Frontal cortex (tissue), 3 donors: ENCODE measurements at regions not wholly inside any gene's neighbourhood (a gene's known extent, or its start where the extent isn't known, plus 50 kb on each side); places are given as distances from the start of the nearest gene placed in this dataset.

Experiments used
- DNase-seq, 2 donors: peaks; one replicate each; pipeline ENCODE4 v3.0.0; 2012; ENCODE audit warnings: low spot score in 2 of 2
- FAIRE-seq: peaks from 2 replicates; lab custom pipeline; 2012; peaks lifted over from hg19 to GRCh38; lab: Jason Lieb, UNC
- donor health status: control.
- donor health status: control.
- donor health status: control.

- DNase-seq (no peak), FAIRE-seq (no peak)
These were observed 152.1 kb downstream of the PMP22 start for GRCh38 chr17:15112846-15113617.

- FAIRE-seq (no peak), DNase-seq (no peak)
These were observed 155.5 kb downstream of the PMP22 start for GRCh38 chr17:15109608-15110007.

GRCh38 chr17:15108992-15109391 is 156.1 kb downstream of the PMP22 start:
- FAIRE-seq (no peak), DNase-seq (no peak)

GRCh38 chr17:15106540-15106939 is 158.6 kb downstream of the PMP22 start:
- DNase-seq (no peak), FAIRE-seq (no peak)

GRCh38 chr17:15103785-15104184 is 161.3 kb downstream of the PMP22 start:
- DNase-seq (no peak), FAIRE-seq (no peak)

GRCh38 chr17:15101175-15101574 is 164.0 kb downstream of the PMP22 start:
- FAIRE-seq (no peak), DNase-seq (no peak)

GRCh38 chr17:15096511-15096910 is 168.6 kb downstream of the PMP22 start:
- FAIRE-seq, result no peak
- no peak for DNase-seq

GRCh38 chr17:15095935-15096334 is 169.2 kb downstream of the PMP22 start:
- DNase-seq, result no peak
- FAIRE-seq, result no peak

- FAIRE-seq, result no peak
- DNase-seq, result no peak
These were observed 172.4 kb downstream of the PMP22 start for GRCh38 chr17:15092762-15093161.

GRCh38 chr17:15092261-15092660 is 172.9 kb downstream of the PMP22 start:
- FAIRE-seq (no peak), DNase-seq (no peak)

GRCh38 chr17:15091825-15092224 is 173.3 kb downstream of the PMP22 start:
- no peak for FAIRE-seq
- DNase-seq, result no peak

- FAIRE-seq (no peak), DNase-seq (no peak)
These were observed 174.6 kb downstream of the PMP22 start for GRCh38 chr17:15090533-15090932.

- DNase-seq, result no peak
- FAIRE-seq, result no peak
These were observed 177.2 kb downstream of the PMP22 start for GRCh38 chr17:15087946-15088345.

- FAIRE-seq, result no peak
- DNase-seq, result no peak
These were observed 178.3 kb downstream of the PMP22 start for GRCh38 chr17:15086776-15087295.

- DNase-seq (no peak), FAIRE-seq (no peak)
These were observed 179.0 kb downstream of the PMP22 start for GRCh38 chr17:15085890-15086677.

- DNase-seq, result no peak
- FAIRE-seq, result no peak
These were observed 181.9 kb downstream of the PMP22 start for GRCh38 chr17:15083225-15083624.

GRCh38 chr17:15081008-15081407 is 184.1 kb downstream of the PMP22 start:
- no peak for DNase-seq
- FAIRE-seq, result no peak

- FAIRE-seq (no peak), DNase-seq (no peak)
These were observed 186.6 kb downstream of the PMP22 start for GRCh38 chr17:15078570-15078969.

- no peak for DNase-seq
- no peak for FAIRE-seq
These were observed 188.0 kb downstream of the PMP22 start for GRCh38 chr17:15076991-15077663.

- FAIRE-seq (no peak), DNase-seq (no peak)
These were observed 213.2 kb downstream of the PMP22 start for GRCh38 chr17:15051933-15052332.

- no peak for FAIRE-seq
- no peak for DNase-seq
These were observed 215.3 kb downstream of the PMP22 start for GRCh38 chr17:15049795-15050160.
